Retinal pigment epithelial cell (primary cell): ENCODE measurements at regions not wholly inside any gene's neighbourhood (a gene's known extent, or its start where the extent isn't known, plus 50 kb on each side); places are given as distances from the start of the nearest gene placed in this dataset.

Experiments
- DNase-seq: peaks from one replicate; pipeline ENCODE4 v3.0.0-alpha.2; 2010; ENCODE audit warnings: low read depth
- H3K4me3 ChIP-seq: 2 replicates; pipeline ENCODE4 v1.5.1; 2011; ENCODE audit warnings: mild to moderate bottlenecking, low read length, control low read depth, moderate library complexity
- TF ChIP-seq, protein P1 (sequence below): conservative IDR thresholded peaks from 2 replicates; pipeline ENCODE4 v1.5.1; 2011; ENCODE audit warnings: low read depth, low read length, control low read depth, inconsistent platforms

GRCh38 chr6:81093051-81093450 lies 659.4 kb downstream of the TENT5A start:
- no peak for DNase-seq
- H3K4me3 ChIP-seq, result no peak overlapping the region
- TF ChIP-seq, protein P1, sequence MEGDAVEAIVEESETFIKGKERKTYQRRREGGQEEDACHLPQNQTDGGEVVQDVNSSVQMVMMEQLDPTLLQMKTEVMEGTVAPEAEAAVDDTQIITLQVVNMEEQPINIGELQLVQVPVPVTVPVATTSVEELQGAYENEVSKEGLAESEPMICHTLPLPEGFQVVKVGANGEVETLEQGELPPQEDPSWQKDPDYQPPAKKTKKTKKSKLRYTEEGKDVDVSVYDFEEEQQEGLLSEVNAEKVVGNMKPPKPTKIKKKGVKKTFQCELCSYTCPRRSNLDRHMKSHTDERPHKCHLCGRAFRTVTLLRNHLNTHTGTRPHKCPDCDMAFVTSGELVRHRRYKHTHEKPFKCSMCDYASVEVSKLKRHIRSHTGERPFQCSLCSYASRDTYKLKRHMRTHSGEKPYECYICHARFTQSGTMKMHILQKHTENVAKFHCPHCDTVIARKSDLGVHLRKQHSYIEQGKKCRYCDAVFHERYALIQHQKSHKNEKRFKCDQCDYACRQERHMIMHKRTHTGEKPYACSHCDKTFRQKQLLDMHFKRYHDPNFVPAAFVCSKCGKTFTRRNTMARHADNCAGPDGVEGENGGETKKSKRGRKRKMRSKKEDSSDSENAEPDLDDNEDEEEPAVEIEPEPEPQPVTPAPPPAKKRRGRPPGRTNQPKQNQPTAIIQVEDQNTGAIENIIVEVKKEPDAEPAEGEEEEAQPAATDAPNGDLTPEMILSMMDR, result no peak

- TF ChIP-seq, protein P1, result no peak
- H3K4me3 ChIP-seq, result no peak overlapping the region
- DNase-seq, result no peak
Observed at GRCh38 chr6:81088145-81088544, 664.3 kb downstream of the TENT5A start.

DNA sequence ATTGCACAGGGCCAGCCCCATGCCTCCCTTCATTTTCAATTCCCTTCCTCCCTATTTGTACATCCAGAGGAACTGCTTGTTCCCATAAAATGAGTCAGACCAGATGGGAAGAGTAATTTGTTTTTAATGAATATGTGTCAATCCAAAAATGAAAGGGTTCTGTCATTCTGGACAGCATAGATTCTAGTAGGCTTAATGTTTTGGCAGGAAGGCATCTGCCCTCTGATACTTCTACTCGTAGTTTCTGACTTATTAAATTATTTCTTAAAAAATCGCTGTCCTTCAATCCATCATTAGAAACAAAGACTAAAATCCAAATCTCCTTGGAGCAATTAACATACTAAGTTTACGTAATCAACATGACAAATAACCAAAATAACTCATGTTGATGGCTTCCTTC lies 665.5 kb downstream of the TENT5A start:
- DNase-seq, result no peak
- TF ChIP-seq, protein P1, result no peak
- no peak overlapping the region for H3K4me3 ChIP-seq

DNA sequence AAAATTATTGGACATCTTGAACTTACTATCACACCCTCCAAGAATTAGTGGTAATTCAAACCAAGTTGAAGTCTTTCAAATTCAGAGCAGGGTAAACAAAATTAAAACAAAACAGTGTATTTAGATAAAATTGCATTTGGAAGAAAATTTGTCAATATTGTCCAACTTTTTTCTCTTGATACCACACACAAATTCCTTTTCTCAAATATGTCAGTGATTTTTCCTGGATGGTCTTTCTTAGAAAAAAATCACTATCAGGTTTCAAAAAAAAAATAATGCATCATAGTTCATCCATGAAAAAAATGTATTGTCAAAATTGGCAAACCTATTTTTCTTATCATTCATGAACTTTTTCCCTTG lies 667.1 kb downstream of the TENT5A start:
- TF ChIP-seq, protein P1, result no peak

GRCh38 chr6:81084776-81085430 lies 667.6 kb downstream of the TENT5A start:
- H3K4me3 ChIP-seq, result no peak overlapping the region
- no peak for DNase-seq
- TF ChIP-seq, protein P1, result no peak

More for the DNA sequence above, 667.1 kb downstream of the TENT5A start:
- no peak overlapping the region for H3K4me3 ChIP-seq
- no peak for DNase-seq

DNA sequence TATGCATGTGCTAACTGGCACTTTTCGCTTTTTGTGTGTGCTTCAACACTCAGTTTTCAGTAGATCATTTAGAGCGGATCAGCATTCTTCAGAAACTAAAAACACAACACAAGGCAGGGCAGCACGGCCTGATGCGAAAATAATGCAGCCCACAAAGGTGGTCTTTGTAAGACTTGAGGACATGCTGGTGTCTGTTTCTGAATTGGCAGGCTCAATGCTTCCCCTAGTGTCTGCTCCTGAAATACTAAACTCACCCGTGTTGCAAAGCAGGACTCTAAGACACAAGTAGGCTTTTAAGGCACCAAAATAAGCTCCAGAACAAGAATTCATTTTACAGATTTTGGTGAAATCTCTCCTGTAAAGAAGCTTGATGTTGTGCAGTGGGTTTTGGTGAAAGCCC lies 676.5 kb downstream of the TENT5A start:
- no peak overlapping the region for H3K4me3 ChIP-seq
- DNase-seq, result no peak
- TF ChIP-seq, protein P1, result peak; percentile 70

GRCh38 chr6:81073318-81073717 lies 679.2 kb downstream of the TENT5A start:
- no peak for DNase-seq
- H3K4me3 ChIP-seq, result no peak overlapping the region
- TF ChIP-seq, protein P1, result no peak
